Gastroesophageal sphincter (tissue), 4 donors: ENCODE measurements at regions not wholly inside any gene's neighbourhood (a gene's known extent, or its start where the extent isn't known, plus 50 kb on each side); places are given as distances from the start of the nearest gene placed in this dataset.
"Not testable (repeated sequence)": the region's sequence is repeated elsewhere in the genome, so short reads cannot be mapped to it uniquely, and the experiment has no call there.

Source experiments
- ATAC-seq: fragments of 150-250 bp; one replicate; pipeline ENCODE4 v1.9.1; 2016; ENCODE audit warnings: mild to moderate bottlenecking, moderate library complexity
- H3K27ac ChIP-seq, 4 donors: fragments of 200-600 bp; sonication (generic) in 3 of 4; 1 replicate in 3 of 4; 2 replicates in 1 of 4; pipeline ENCODE4 v1.5.1; 2016 to 2019
- H3K27me3 ChIP-seq: fragments of 200-600 bp; sonication (generic); one replicate; pipeline ENCODE4 v1.5.1; 2019
- H3K36me3 ChIP-seq, 2 donors: fragments of 200-600 bp; sonication (generic); one replicate each; pipeline ENCODE4 v1.5.1; 2019; ENCODE audit warnings: control low read depth in 1 of 2
- H3K4me1 ChIP-seq, 3 donors: fragments of 200-600 bp; sonication (generic); 1 replicate in 2 of 3; 2 replicates in 1 of 3; pipeline ENCODE4 v1.5.1; 2016 to 2019; ENCODE audit warnings: control low read depth in 2 of 3
- H3K4me3 ChIP-seq, 2 donors: fragments of 200-600 bp; sonication (generic); one replicate each; pipeline ENCODE4 v1.5.1; 2019; ENCODE audit warnings: mild to moderate bottlenecking in 1 of 2, moderate library complexity in 1 of 2
- H3K9me3 ChIP-seq, 3 donors: fragments of 200-600 bp; sonication (generic); one replicate each; pipeline ENCODE4 v1.5.1; 2017 to 2019; ENCODE audit warnings: control low read depth in 2 of 3
- EP300 ChIP-seq: sonication (generic); formaldehyde crosslinking; IDR thresholded peaks from one replicate; pipeline ENCODE4 v1.6.1; 2017; ENCODE audit warnings: antibody characterized with exemption, mild to moderate bottlenecking
- POLR2A ChIP-seq, 2 donors: fragments of 450-650 bp; IDR thresholded peaks; one replicate each; pipeline ENCODE4 v1.6.1; 2017; ENCODE audit warnings: antibody characterized with exemption in 2 of 2, mild to moderate bottlenecking in 2 of 2, moderate library complexity in 1 of 2
- POLR2AphosphoS5 ChIP-seq: sonication (generic); formaldehyde crosslinking; IDR thresholded peaks from one replicate; pipeline ENCODE4 v1.6.1; 2017; ENCODE audit warnings: antibody characterized with exemption
- WGBS, 2 donors: methylation state at CpG; one replicate each; pipeline ENCODE4 v1.1.5; 2018; ENCODE audit warnings: low coverage in 1 of 2; 5-methylcytosine and 5-hydroxymethylcytosine counted together
- TF ChIP-seq, protein P1 (sequence below), 4 experiments: fragments of 200-600 bp in 2 of 4; fragments of 450-650 bp in 2 of 4; sonication (generic) in 1 of 4; IDR thresholded peaks; one replicate each; pipeline ENCODE4 v1.5.1; 2017 to 2019; ENCODE audit warnings: antibody characterized with exemption in 4 of 4, mild to moderate bottlenecking in 2 of 4, moderate library complexity in 2 of 4

DNA sequence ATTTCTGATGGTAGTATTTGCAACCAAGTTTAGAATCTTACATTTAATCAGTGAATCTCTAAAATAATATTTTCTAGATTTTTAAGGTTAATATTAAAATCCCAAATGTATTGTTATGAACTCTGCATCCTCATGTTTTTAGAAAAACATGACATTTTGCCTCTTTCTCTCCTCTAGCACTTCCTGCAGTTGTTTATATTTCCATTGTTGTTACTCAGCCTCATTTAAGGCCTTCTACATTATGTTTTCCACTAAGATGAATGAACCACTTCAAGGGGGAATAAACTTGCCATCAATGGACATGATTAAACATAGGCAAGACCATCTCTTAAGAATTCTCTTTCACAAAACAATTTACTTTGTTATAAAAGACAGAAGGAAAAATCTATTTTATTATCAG, 333.5 kb upstream of the IRAK1BP1 start:
- ATAC-seq: no peak
- Histone ChIP-seq H3K36me3 (no peaks in the 10 kb centered on the region), H3K27me3 (no peaks in the 10 kb centered on the region), H3K4me1 (no peaks in the 10 kb centered on the region), H3K27ac (no peak overlapping the region), H3K9me3 (no peaks in the 10 kb centered on the region), H3K4me3 (no peak overlapping the region)
- TF ChIP-seq, protein P1, sequence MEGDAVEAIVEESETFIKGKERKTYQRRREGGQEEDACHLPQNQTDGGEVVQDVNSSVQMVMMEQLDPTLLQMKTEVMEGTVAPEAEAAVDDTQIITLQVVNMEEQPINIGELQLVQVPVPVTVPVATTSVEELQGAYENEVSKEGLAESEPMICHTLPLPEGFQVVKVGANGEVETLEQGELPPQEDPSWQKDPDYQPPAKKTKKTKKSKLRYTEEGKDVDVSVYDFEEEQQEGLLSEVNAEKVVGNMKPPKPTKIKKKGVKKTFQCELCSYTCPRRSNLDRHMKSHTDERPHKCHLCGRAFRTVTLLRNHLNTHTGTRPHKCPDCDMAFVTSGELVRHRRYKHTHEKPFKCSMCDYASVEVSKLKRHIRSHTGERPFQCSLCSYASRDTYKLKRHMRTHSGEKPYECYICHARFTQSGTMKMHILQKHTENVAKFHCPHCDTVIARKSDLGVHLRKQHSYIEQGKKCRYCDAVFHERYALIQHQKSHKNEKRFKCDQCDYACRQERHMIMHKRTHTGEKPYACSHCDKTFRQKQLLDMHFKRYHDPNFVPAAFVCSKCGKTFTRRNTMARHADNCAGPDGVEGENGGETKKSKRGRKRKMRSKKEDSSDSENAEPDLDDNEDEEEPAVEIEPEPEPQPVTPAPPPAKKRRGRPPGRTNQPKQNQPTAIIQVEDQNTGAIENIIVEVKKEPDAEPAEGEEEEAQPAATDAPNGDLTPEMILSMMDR (IDR thresholded peaks at IDR 0.05): no peak
- TF ChIP-seq EP300 (no peak), POLR2A (IDR thresholded peaks at IDR 0.05) (no peak), POLR2AphosphoS5 (no peak)

DNA sequence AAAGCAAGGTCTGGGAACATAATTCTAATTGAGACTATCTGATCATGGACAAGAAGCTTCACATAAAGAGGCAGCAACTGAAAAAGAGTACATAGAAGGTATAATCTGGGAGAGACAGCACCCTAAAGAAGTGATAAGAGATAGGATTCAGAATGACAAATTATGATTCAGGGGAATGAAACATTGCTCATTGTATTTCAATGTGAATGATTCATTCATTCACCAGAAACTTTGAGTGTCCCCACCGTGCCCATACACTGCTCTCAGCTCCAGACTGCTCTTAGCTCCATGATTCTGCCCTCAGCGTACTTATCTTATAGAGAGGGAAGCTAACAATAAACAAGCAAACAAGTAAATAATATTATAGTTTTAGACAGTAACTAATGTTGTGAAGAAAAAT, 329.3 kb upstream of the IRAK1BP1 start:
- H3K36me3 ChIP-seq: no peaks in the 10 kb centered on the region
- H3K4me3 ChIP-seq: no peak overlapping the region
- no peaks in the 10 kb centered on the region for H3K27me3 ChIP-seq
- TF ChIP-seq, protein P1 (IDR thresholded peaks at IDR 0.05): no peak
- TF ChIP-seq POLR2AphosphoS5 (no peak), POLR2A (IDR thresholded peaks at IDR 0.05) (no peak), EP300 (no peak)
- H3K4me1 ChIP-seq: no peaks in the 10 kb centered on the region
- WGBS, 2 donors: 79% methylated on average over 2 of the region's 2 CpGs; no CpG with 5 or more reads in 1 of the 2 donors
- H3K27ac ChIP-seq: no peak overlapping the region
- no peak for ATAC-seq
- no peaks in the 10 kb centered on the region for H3K9me3 ChIP-seq

DNA sequence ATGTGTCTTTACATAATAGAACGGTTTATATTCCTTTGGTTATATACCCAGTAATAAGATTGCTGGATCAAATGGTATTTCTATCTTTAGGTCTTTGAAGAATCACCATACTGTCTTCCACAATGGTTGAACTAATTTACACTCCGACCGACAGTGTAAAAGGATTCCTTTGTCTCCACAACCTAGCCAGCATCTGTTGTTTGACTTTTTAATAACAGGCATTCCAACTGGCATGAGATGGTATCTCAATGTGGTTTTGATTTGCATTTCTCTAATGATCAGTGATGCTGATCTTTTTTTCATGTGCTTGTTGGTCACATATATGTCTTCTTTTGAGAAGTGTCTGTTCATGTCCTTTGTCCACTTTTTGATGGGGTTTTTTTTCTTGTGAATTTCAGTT, 319.7 kb upstream of the IRAK1BP1 start:
- WGBS, 2 donors: 89% methylated on average over 3 of the region's 3 CpGs; no CpG with 5 or more reads in 1 of the 2 donors
- H3K4me3 ChIP-seq, H3K9me3 ChIP-seq, H3K36me3 ChIP-seq, H3K27me3 ChIP-seq, ATAC-seq, H3K4me1 ChIP-seq, H3K27ac ChIP-seq: not testable (repeated sequence)

DNA sequence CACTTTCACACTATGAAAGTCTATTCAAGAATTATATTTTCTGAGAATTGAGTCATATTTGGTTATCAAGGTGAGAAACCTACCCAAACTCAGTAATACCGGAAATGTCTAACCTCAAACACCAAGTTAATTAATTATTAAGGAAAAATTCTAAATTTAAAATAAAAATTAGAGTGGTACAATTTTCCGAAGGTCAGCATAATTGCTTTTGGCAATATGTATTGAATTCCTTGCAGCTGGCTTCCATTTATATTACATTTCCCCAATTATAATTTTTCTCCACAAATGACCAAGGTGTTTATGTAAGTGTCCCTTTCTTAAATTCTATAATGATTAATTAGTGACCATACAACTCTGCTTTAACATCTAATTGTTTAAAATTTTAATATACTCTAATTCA, 316.0 kb upstream of the IRAK1BP1 start:
- Histone ChIP-seq H3K4me3 (no peak overlapping the region), H3K4me1 (no peaks in the 10 kb centered on the region), H3K36me3 (no peaks in the 10 kb centered on the region), H3K27ac (no peak overlapping the region), H3K9me3 (peaks cover 0 to 19% (median 0%) of the 10 kb centered on the region in 3 donors), H3K27me3 (no peaks in the 10 kb centered on the region)
- 66 to 75% methylated on average over 2 of the region's 2 CpGs for WGBS, 2 donors
- no peak for ATAC-seq
- TF ChIP-seq POLR2A (IDR thresholded peaks at IDR 0.05) (no peak), POLR2AphosphoS5 (no peak), EP300 (no peak)
- TF ChIP-seq, protein P1 (IDR thresholded peaks at IDR 0.05): no peak

DNA sequence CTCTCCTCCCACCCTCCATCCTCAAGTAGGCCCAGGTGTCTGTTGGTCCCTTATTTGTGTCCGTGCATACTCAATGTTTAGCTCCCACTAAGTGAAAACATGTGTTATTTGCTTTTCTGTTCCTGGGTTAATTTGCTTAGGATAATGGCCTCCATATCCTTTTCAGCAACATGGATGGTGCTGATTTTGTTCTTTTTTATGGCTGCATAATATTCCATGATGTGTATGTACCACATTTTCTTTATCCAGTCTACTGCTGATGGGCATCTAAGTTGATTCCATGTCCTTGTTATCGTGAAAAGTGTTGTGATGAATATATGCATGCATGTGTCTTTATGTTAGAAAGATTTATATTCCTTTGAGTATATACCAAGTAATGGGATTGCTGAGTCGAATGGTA, 314.9 kb upstream of the IRAK1BP1 start:
- Histone ChIP-seq H3K4me1 (no peaks in the 10 kb centered on the region), H3K27me3 (no peaks in the 10 kb centered on the region), H3K36me3 (no peaks in the 10 kb centered on the region), H3K27ac (no peak overlapping the region), H3K4me3 (no peak overlapping the region), H3K9me3 (peaks cover 0 to 23% (median 0%) of the 10 kb centered on the region in 3 donors)
- TF ChIP-seq EP300 (no peak), POLR2AphosphoS5 (no peak), POLR2A (IDR thresholded peaks at IDR 0.05) (no peak)
- TF ChIP-seq, protein P1 (IDR thresholded peaks at IDR 0.05): no peak
- 67 to 97% methylated on average over 3 of the region's 3 CpGs for WGBS, 2 donors
- ATAC-seq: no peak

DNA sequence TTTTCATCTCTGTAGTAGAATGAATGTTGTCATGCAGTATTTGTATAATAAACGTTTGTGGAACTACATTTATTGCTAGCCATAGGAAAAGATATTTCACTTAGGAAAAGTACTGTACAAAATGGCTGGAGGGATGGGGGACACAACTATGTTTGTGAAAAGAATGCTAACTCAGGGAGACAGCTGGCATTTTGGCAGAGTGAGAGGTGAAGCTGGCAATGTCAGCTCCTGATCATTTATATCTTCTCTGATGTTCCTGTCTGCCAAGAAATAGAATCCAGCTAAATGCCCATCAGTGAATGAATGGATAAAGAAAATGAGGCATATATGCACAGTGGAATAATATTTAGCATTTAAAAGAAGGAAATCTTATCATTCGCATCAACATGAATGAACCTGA, 313.0 kb upstream of the IRAK1BP1 start:
- no peak overlapping the region for H3K4me3 ChIP-seq
- TF ChIP-seq, protein P1 (IDR thresholded peaks at IDR 0.05): no peak
- no peak for TF ChIP-seq POLR2AphosphoS5
- no peak for TF ChIP-seq POLR2A (IDR thresholded peaks at IDR 0.05)
- no peak for TF ChIP-seq EP300
- H3K27me3 ChIP-seq: no peaks in the 10 kb centered on the region
- H3K36me3 ChIP-seq: no peaks in the 10 kb centered on the region
- peaks cover 0 to 23% (median 0%) of the 10 kb centered on the region in 3 donors for H3K9me3 ChIP-seq
- no peak for ATAC-seq
- no peak overlapping the region for H3K27ac ChIP-seq
- WGBS, 2 donors: 77 to 78% methylated on average over 2 of the region's 2 CpGs
- H3K4me1 ChIP-seq: no peaks in the 10 kb centered on the region
